HCT116 (cell line): ENCODE measurements at regions not wholly inside any gene's neighbourhood (a gene's known extent, or its start where the extent isn't known, plus 50 kb on each side); places are given as distances from the start of the nearest gene placed in this dataset.
A peak's percentile ranks its signal among the peaks of the same experiment; 100 is the strongest.

Source experiments
- EGR1 ChIP-seq: IDR thresholded peaks from 2 replicates; pipeline ENCODE4 v1.6.1; 2012; ENCODE audit warnings: low read depth
- JUND ChIP-seq: IDR thresholded peaks from 2 replicates; pipeline ENCODE4 v1.6.1; 2012
- POLR2A ChIP-seq: IDR thresholded peaks from 2 replicates; pipeline ENCODE4 v1.7.0; 2011; ENCODE audit warnings: borderline replicate concordance; ENCODE audit not compliant: insufficient read depth, insufficient read length; ENCODE audit errors: extremely low read depth
- POLR2AphosphoS5 ChIP-seq: IDR thresholded peaks from 2 replicates; pipeline ENCODE4 v1.6.1; 2011; ENCODE audit warnings: mild to moderate bottlenecking, low read depth, low read length, moderate library complexity
- TF ChIP-seq, protein P1 (sequence below), 3 experiments: fragments of 200-600 bp in 1 of 3; sonication (generic) in 1 of 3; IDR thresholded peaks in 2 of 3; conservative IDR thresholded peaks in 1 of 3; 2 replicates each; pipeline ENCODE4 v1.5.1; 2012 to 2017; ENCODE audit warnings: low read depth in 2 of 3, low read length in 2 of 3, antibody characterized with exemption in 1 of 3, borderline replicate concordance in 1 of 3, control low read depth in 1 of 3, mild to moderate bottlenecking in 1 of 3, mixed read lengths in 1 of 3, mixed run types in 1 of 3, moderate library complexity in 1 of 3; ENCODE audit not compliant: insufficient read depth in 1 of 3

DNA sequence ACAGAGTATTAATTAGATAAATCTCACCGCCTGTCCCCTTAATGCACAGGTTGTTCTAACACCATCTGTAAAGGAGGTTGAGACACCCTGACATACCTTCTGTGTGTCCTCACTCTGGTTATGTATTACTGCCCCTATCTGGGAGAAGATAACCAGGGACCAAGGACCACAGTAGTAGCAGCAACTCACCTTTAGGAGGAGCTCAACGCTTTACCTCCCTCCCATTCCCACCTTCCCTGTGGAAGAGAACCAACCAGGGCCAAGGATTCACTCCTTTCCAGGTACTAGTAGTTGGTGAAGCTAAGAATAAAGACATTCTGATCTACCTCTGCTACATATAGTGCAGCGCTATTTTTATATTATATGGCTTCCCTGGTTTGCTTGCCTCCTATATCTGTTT lies 232.6 kb downstream of the MEX3B start:
- TF ChIP-seq JUND (no peak), POLR2AphosphoS5 (no peak), EGR1 (no peak), POLR2A (no peak)
- TF ChIP-seq, protein P1, sequence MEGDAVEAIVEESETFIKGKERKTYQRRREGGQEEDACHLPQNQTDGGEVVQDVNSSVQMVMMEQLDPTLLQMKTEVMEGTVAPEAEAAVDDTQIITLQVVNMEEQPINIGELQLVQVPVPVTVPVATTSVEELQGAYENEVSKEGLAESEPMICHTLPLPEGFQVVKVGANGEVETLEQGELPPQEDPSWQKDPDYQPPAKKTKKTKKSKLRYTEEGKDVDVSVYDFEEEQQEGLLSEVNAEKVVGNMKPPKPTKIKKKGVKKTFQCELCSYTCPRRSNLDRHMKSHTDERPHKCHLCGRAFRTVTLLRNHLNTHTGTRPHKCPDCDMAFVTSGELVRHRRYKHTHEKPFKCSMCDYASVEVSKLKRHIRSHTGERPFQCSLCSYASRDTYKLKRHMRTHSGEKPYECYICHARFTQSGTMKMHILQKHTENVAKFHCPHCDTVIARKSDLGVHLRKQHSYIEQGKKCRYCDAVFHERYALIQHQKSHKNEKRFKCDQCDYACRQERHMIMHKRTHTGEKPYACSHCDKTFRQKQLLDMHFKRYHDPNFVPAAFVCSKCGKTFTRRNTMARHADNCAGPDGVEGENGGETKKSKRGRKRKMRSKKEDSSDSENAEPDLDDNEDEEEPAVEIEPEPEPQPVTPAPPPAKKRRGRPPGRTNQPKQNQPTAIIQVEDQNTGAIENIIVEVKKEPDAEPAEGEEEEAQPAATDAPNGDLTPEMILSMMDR (IDR thresholded peaks at IDR 0.05 in 2 of 3, conservative IDR thresholded peaks at IDR 0.05 in 1 of 3; ENCODE audit: borderline replicate concordance in 1 of 3, insufficient read depth in 1 of 3, low read depth in 2 of 3, low read length in 2 of 3): peak; percentile 45 to 55 (median 52); a peak in 5 of 6 replicates
